Sigmoid colon (tissue), 6 donors: ENCODE measurements at regions not wholly inside any gene's neighbourhood (a gene's known extent, or its start where the extent isn't known, plus 50 kb on each side); places are given as distances from the start of the nearest gene placed in this dataset.
A peak's percentile ranks its signal among the peaks of the same experiment; 100 is the strongest.

Source experiments
- DNase-seq: peaks from one replicate; pipeline ENCODE4 v3.0.0-alpha.2; 2019
- H3K27ac ChIP-seq, 4 donors: fragments of 200-600 bp; sonication (generic); one replicate each; pipeline ENCODE4 v1.5.1; 2016 to 2019; ENCODE audit warnings: mild to moderate bottlenecking in 1 of 4
- H3K27me3 ChIP-seq, 3 donors: fragments of 200-600 bp; sonication (generic); one replicate each; pipeline ENCODE4 v1.5.1; 2019; ENCODE audit warnings: mild to moderate bottlenecking in 1 of 3
- H3K36me3 ChIP-seq, 4 donors: fragments of 200-600 bp; sonication (generic); one replicate each; pipeline ENCODE4 v1.5.1; 2016 to 2019
- H3K4me1 ChIP-seq, 4 donors: fragments of 200-600 bp; sonication (generic); one replicate each; pipeline ENCODE4 v1.5.1; 2017 to 2019
- H3K4me3 ChIP-seq, 4 donors: fragments of 200-600 bp; sonication (generic); one replicate each; pipeline ENCODE4 v1.5.1; 2017 to 2019; ENCODE audit warnings: mild to moderate bottlenecking in 2 of 4, moderate library complexity in 1 of 4
- H3K9me3 ChIP-seq, 4 donors: fragments of 200-600 bp in 3 of 4; sonication (generic) in 3 of 4; one replicate each; pipeline versions ENCODE4 v1.5.1 to v1.6.1; 2013 to 2019
- CTCF ChIP-seq, 4 experiments: fragments of 450-650 bp in 3 of 4; fragments of 200-600 bp in 1 of 4; IDR thresholded peaks; one replicate each; pipeline ENCODE4 v1.5.1; 2016 to 2019; ENCODE audit warnings: antibody characterized with exemption in 4 of 4, mild to moderate bottlenecking in 3 of 4, moderate library complexity in 2 of 4
- EP300 ChIP-seq, 4 donors: sonication (generic); formaldehyde crosslinking; IDR thresholded peaks; one replicate each; pipeline ENCODE4 v1.6.1; 2017; ENCODE audit warnings: antibody characterized with exemption in 4 of 4
- POLR2A ChIP-seq, 2 donors: fragments of 450-650 bp; IDR thresholded peaks; one replicate each; pipeline ENCODE4 v1.6.1; 2016; ENCODE audit warnings: antibody characterized with exemption in 2 of 2, mild to moderate bottlenecking in 2 of 2, moderate library complexity in 2 of 2
- POLR2AphosphoS5 ChIP-seq, 4 donors: sonication (generic); formaldehyde crosslinking; IDR thresholded peaks; one replicate each; pipeline ENCODE4 v1.6.1; 2017; ENCODE audit warnings: antibody characterized with exemption in 4 of 4
- WGBS, 2 donors: extraction: QIAGEN DNeasy Blood & Tissue Kit; methylation state at CpG; one replicate each; pipeline ENCODE4 v1.1.7; 2013; 5-methylcytosine and 5-hydroxymethylcytosine counted together
- intact Hi-C: fragments of 100-400 bp; cut with DNase I; formaldehyde crosslinking; loops from one replicate; pipeline ENCODE4 v1.15.1; 2023
- donor health status: healthy with polysubstance abuse.
- donor health status: healthy.

- no peak overlapping the region for H3K27ac ChIP-seq
- no peaks in the 10 kb centered on the region for H3K36me3 ChIP-seq
- no peak for DNase-seq
- peaks cover 0 to 3% (median 0%) of the 10 kb centered on the region in 4 donors for H3K9me3 ChIP-seq
- no peak overlapping the region for H3K4me3 ChIP-seq
- no peaks in the 10 kb centered on the region for H3K4me1 ChIP-seq
- TF ChIP-seq POLR2A (IDR thresholded peaks at IDR 0.05) (no peak), CTCF (IDR thresholded peaks at IDR 0.05) (no peak), POLR2AphosphoS5 (IDR thresholded peaks at IDR 0.05) (no peak), EP300 (IDR thresholded peaks at IDR 0.05) (no peak)
- intact Hi-C loops: no loop called here
- H3K27me3 ChIP-seq: no peaks in the 10 kb centered on the region
- WGBS, 2 donors: 74 to 75% methylated on average over 1 of the region's 1 CpG
These were observed 155.1 kb downstream of the LSM5 start for GRCh38 chr7:32335107-32335506.

- WGBS, 2 donors: 87% methylated on average over 5 of the region's 5 CpGs
- Histone ChIP-seq H3K4me3 (no peak overlapping the region), H3K4me1 (no peaks in the 10 kb centered on the region), H3K36me3 (no peaks in the 10 kb centered on the region), H3K27me3 (no peaks in the 10 kb centered on the region), H3K9me3 (peaks cover 0 to 3% (median 0%) of the 10 kb centered on the region in 4 donors), H3K27ac (no peak overlapping the region)
- intact Hi-C loops: no loop called here
- no peak for TF ChIP-seq POLR2AphosphoS5 (IDR thresholded peaks at IDR 0.05)
- TF ChIP-seq EP300 (IDR thresholded peaks at IDR 0.05): no peak
- no peak for TF ChIP-seq CTCF (IDR thresholded peaks at IDR 0.05)
- TF ChIP-seq POLR2A (IDR thresholded peaks at IDR 0.05): no peak
- no peak for DNase-seq
These were observed 159.6 kb downstream of the LSM5 start for GRCh38 chr7:32330602-32331001.

DNA sequence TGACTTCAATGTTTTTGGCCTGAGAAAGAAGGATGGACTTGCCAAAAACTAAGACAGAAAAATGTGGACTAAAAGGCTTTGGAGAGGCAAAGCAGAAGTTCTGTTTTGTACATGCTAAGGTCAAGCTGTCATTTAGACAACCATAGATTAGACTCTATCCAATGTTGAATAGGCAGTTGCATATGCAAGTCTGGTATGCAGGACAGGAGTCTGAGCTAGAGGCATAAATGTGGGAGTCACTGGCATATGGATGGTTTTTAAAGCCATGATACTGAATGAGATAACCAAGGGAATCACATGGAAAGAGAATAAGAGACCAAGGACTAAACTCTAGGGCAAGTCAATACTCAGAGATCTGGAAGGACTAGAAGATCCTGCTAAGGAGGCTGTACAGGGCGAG lies 164.1 kb downstream of the LSM5 start:
- no peaks in the 10 kb centered on the region for H3K9me3 ChIP-seq
- TF ChIP-seq EP300 (IDR thresholded peaks at IDR 0.05): no peak
- no peak for TF ChIP-seq POLR2AphosphoS5 (IDR thresholded peaks at IDR 0.05)
- no peak for TF ChIP-seq CTCF (IDR thresholded peaks at IDR 0.05)
- no peak for TF ChIP-seq POLR2A (IDR thresholded peaks at IDR 0.05)
- no peaks in the 10 kb centered on the region for H3K27me3 ChIP-seq
- no peak for DNase-seq
- no peaks in the 10 kb centered on the region for H3K4me1 ChIP-seq
- H3K36me3 ChIP-seq: no peaks in the 10 kb centered on the region
- 20 to 54% methylated on average over 1 of the region's 1 CpG for WGBS, 2 donors
- H3K4me3 ChIP-seq: no peak overlapping the region
- intact Hi-C loops: no loop called here
- no peak overlapping the region for H3K27ac ChIP-seq

- Histone ChIP-seq H3K4me3 (no peak overlapping the region), H3K9me3 (no peaks in the 10 kb centered on the region), H3K27me3 (no peaks in the 10 kb centered on the region), H3K36me3 (no peaks in the 10 kb centered on the region), H3K27ac (no peak overlapping the region), H3K4me1 (peaks cover 0 to 3% (median 0%) of the 10 kb centered on the region in 4 donors)
- intact Hi-C loops: no loop called here
- no peak for DNase-seq
- TF ChIP-seq CTCF (IDR thresholded peaks at IDR 0.05): no peak
- TF ChIP-seq EP300 (IDR thresholded peaks at IDR 0.05): no peak
- TF ChIP-seq POLR2A (IDR thresholded peaks at IDR 0.05): no peak
- TF ChIP-seq POLR2AphosphoS5 (IDR thresholded peaks at IDR 0.05): no peak
- WGBS, 2 donors: 82 to 87% methylated on average over 3 of the region's 3 CpGs
These were observed 166.5 kb downstream of the LSM5 start for GRCh38 chr7:32323712-32324111.

DNA sequence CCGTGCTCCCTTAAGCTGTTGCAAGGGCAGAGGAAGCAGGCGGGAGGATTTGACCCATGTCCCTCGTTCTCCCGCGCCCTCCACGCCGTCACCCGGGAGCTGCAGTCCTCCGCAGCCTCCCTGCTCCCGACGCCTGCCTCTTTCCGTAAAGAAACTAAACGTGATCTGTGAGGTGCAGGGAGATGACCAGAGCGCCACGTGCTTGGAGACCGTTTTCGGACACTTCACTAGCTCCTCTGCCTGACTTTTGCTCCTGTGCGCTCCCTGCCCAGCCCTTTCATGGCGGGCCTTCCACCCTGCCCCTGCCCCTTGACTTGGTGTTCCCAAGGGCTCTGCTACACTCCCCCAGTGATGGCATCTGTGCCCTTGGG lies 171.2 kb downstream of the LSM5 start:
- TF ChIP-seq EP300 (IDR thresholded peaks at IDR 0.05): no peak
- intact Hi-C loops: no loop called here
- H3K9me3 ChIP-seq: no peaks in the 10 kb centered on the region
- DNase-seq: no peak
- H3K4me3 ChIP-seq: peak overlapping the region in 3 of 4 donors; percentile 16 to 33 (median 32)
- H3K36me3 ChIP-seq: no peaks in the 10 kb centered on the region
- WGBS, 2 donors: 39 to 51% methylated on average over 19 of the region's 19 CpGs
- H3K4me1 ChIP-seq: peaks cover 0 to 11% (median 2%) of the 10 kb centered on the region in 4 donors
- no peak overlapping the region for H3K27ac ChIP-seq
- peaks cover 0 to 14% (median 0%) of the 10 kb centered on the region in 3 donors for H3K27me3 ChIP-seq
